SK-N-SH (cell line): ENCODE measurements at regions not wholly inside any gene's neighbourhood (a gene's known extent, or its start where the extent isn't known, plus 50 kb on each side); places are given as distances from the start of the nearest gene placed in this dataset.

Experiments
- CTCF ChIA-PET: fragments of 300-600, 350-600 bp; formaldehyde crosslinking; extraction: SDS; loops from one replicate; lab custom pipeline; 2021; lab: Yijun Ruan, JAX
- POLR2A ChIA-PET: fragments of 350-600 bp; sonication (Branson Sonifier 250); formaldehyde crosslinking; extraction: SDS; loops from one replicate; lab custom pipeline; 2020; ENCODE audit warnings: antibody characterized with exemption, inconsistent platforms; lab: Yijun Ruan, JAX
- DNase-seq: peaks from one replicate; pipeline ENCODE4 v3.0.0; 2012
- H2AFZ ChIP-seq: fragments of 200-600 bp; sonication (generic); 2 replicates; pipeline ENCODE4 v1.8.1; 2016; ENCODE audit warnings: antibody characterized with exemption, mild to moderate bottlenecking, low read depth
- H3F3A ChIP-seq: fragments of 200-600 bp; sonication (generic); replicated peaks from 2 replicates; pipeline ENCODE3; 2016; ENCODE audit warnings: antibody characterized with exemption, mild to moderate bottlenecking; ENCODE audit not compliant: insufficient read depth
- H3K27ac ChIP-seq, 2 experiments: fragments of 200-500 bp in 1 of 2; fragments of 200-600 bp in 1 of 2; sonication (Bioruptor generic) in 1 of 2; sonication (generic), shearing (Covaris generic) in 1 of 2; 2 replicates each; pipeline versions ENCODE4 v1.5.1 to v1.6.1; 2014 to 2016; ENCODE audit warnings: low read depth in 2 of 2, inconsistent platforms in 1 of 2, low read length in 1 of 2, mild to moderate bottlenecking in 1 of 2, mixed read lengths in 1 of 2
- H3K27me3 ChIP-seq: fragments of 200-600 bp; sonication (generic), shearing (Covaris generic); 2 replicates; pipeline ENCODE4 v1.6.1; 2016; ENCODE audit warnings: mixed run types; ENCODE audit not compliant: insufficient read depth
- H3K36me3 ChIP-seq, 2 experiments: fragments of 200-500 bp in 1 of 2; fragments of 200-600 bp in 1 of 2; sonication (Bioruptor generic) in 1 of 2; sonication (generic) in 1 of 2; replicated peaks in 1 of 2; 2 replicates each; pipeline versions ENCODE3 to v1.5.1; 2014 to 2016; ENCODE audit warnings: low read length in 1 of 2, mild to moderate bottlenecking in 1 of 2; ENCODE audit not compliant: insufficient read depth in 2 of 2, control insufficient read depth in 1 of 2
- H3K4me1 ChIP-seq, 2 experiments: fragments of 200-500 bp in 1 of 2; fragments of 200-600 bp in 1 of 2; sonication (Bioruptor generic) in 1 of 2; sonication (generic), shearing (Covaris generic) in 1 of 2; 2 replicates each; pipeline versions ENCODE4 v1.5.1 to v1.6.1; 2014 to 2016; ENCODE audit warnings: low read depth in 1 of 2, low read length in 1 of 2, mixed run types in 1 of 2; ENCODE audit not compliant: insufficient read depth in 2 of 2, control insufficient read depth in 1 of 2
- H3K4me2 ChIP-seq: fragments of 200-600 bp; sonication (generic), shearing (Covaris generic); 2 replicates; pipeline ENCODE4 v1.6.1; 2017; ENCODE audit warnings: mixed run types
- H3K4me3 ChIP-seq, 2 experiments: fragments of 200-500 bp in 1 of 2; fragments of 200-600 bp in 1 of 2; sonication (Bioruptor generic) in 1 of 2; sonication (generic), shearing (Covaris generic) in 1 of 2; 2 replicates each; pipeline versions ENCODE4 v1.5.1 to v1.8.1; 2014 to 2016; ENCODE audit warnings: low read depth in 2 of 2, inconsistent platforms in 1 of 2, low read length in 1 of 2, mild to moderate bottlenecking in 1 of 2, mixed read lengths in 1 of 2, moderate library complexity in 1 of 2
- H3K79me2 ChIP-seq: fragments of 200-600 bp; sonication (generic); 2 replicates; pipeline ENCODE4 v1.8.1; 2017; ENCODE audit warnings: mild to moderate bottlenecking; ENCODE audit not compliant: insufficient read depth
- H3K9ac ChIP-seq: fragments of 200-600 bp; sonication (generic); 2 replicates; pipeline ENCODE4 v1.6.1; 2017; ENCODE audit warnings: mixed run types
- H3K9me2 ChIP-seq: fragments of 200-600 bp; sonication (generic); 2 replicates; pipeline ENCODE4 v1.6.1; 2017; ENCODE audit warnings: mixed run types
- H3K9me3 ChIP-seq: fragments of 200-600 bp; sonication (generic); 2 replicates; pipeline ENCODE4 v1.6.1; 2017; ENCODE audit warnings: mixed run types, mild to moderate bottlenecking, moderate library complexity
- H4K20me1 ChIP-seq: fragments of 200-600 bp; sonication (generic); 2 replicates; pipeline ENCODE4 v1.6.1; 2017; ENCODE audit warnings: mild to moderate bottlenecking, mixed run types; ENCODE audit not compliant: insufficient read depth
- EP300 ChIP-seq, 2 experiments: IDR thresholded peaks; 2 replicates each; pipeline versions ENCODE4 v1.4.0 to v1.6.1; 2012; ENCODE audit warnings: borderline replicate concordance in 1 of 2, low read depth in 1 of 2, low read length in 1 of 2
- EZH2phosphoT487 ChIP-seq: fragments of 200-600 bp; sonication (generic); IDR thresholded peaks from 2 replicates; pipeline ENCODE4 v1.6.1; 2017; ENCODE audit warnings: low read depth, mixed run types, mild to moderate bottlenecking, antibody characterized with exemption, moderate library complexity, borderline replicate concordance
- FOXJ3 ChIP-seq: sonication (generic); formaldehyde crosslinking; IDR thresholded peaks from 2 replicates; pipeline ENCODE4 v1.5.1; 2020; ENCODE audit warnings: mild to moderate bottlenecking, missing genetic modification reagents
- GATA2 ChIP-seq: sonication (generic); formaldehyde crosslinking; IDR thresholded peaks from 2 replicates; pipeline ENCODE4 v1.5.0; 2020; ENCODE audit warnings: mild to moderate bottlenecking, missing genetic modification reagents
- JUND ChIP-seq: IDR thresholded peaks from 2 replicates; pipeline ENCODE4 v1.4.0; 2012
- MEF2A ChIP-seq: IDR thresholded peaks from 2 replicates; pipeline ENCODE4 v1.4.0; 2012; ENCODE audit warnings: low read depth, borderline replicate concordance
- MXI1 ChIP-seq: IDR thresholded peaks from 2 replicates; pipeline ENCODE4 v1.6.1; 2012; ENCODE audit warnings: mild to moderate bottlenecking, low read depth, low read length, improper control_type of control experiment
- NRF1 ChIP-seq: IDR thresholded peaks from 2 replicates; pipeline ENCODE4 v1.6.1; 2012; ENCODE audit warnings: low read depth, mild to moderate bottlenecking, low read length
- SMC3 ChIP-seq: IDR thresholded peaks from 2 replicates; pipeline ENCODE4 v1.6.1; 2012; ENCODE audit warnings: low read depth, low read length, improper control_type of control experiment
- TEAD4 ChIP-seq: IDR thresholded peaks from 2 replicates; pipeline ENCODE4 v1.4.0; 2012; ENCODE audit warnings: mild to moderate bottlenecking, borderline replicate concordance; ENCODE audit not compliant: insufficient read depth
- WGBS: methylation state at CpG from one replicate; pipeline ENCODE4 v1.1.6; 2017; ENCODE audit warnings: low lambda C conversion rate; 5-methylcytosine and 5-hydroxymethylcytosine counted together
- TF ChIP-seq, protein P1 (sequence below): IDR thresholded peaks from 2 replicates; pipeline ENCODE4 v1.4.0; 2012; ENCODE audit warnings: low read depth, borderline replicate concordance
- TF ChIP-seq, protein P2 (sequence below): IDR thresholded peaks from 2 replicates; pipeline ENCODE4 v1.4.0; 2012; ENCODE audit warnings: low read depth, borderline replicate concordance
- TF ChIP-seq, protein P3 (sequence below): IDR thresholded peaks from 2 replicates; pipeline ENCODE4; 2012
- TF ChIP-seq, protein P4 (sequence below): fragments of 150-350 bp; IDR thresholded peaks from 2 replicates; pipeline ENCODE4 v1.6.1; 2016; ENCODE audit warnings: mild to moderate bottlenecking, low read depth, low read length

DNA sequence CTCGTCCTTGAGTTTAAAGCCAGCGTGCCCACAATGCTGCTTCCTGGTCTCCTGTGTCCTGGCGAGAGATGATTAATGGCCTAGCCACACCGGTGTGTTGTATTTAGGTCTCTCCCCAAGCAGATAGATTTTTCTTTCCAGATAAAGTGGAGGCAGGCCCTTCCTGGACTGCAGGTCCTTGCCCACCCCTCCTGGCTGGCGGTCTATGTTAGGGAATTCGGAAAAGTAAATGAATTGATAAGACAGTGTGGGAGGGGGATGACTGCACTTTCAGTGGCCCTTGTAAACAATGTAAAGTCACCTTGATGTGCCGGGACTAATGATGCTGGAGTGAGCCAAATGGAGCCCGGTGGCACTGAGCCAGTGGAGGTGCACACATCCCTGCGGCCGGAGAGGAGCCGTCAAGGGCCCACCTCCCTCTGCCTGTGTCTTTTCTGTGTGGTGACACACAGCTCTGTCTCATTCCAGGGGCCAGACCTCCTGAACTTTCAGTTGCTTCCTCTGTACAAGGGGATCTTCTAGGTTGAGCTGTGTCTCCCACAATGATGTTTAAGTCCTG is 70.6 kb upstream of the ESRRB start:
- Histone ChIP-seq H3K27ac (no peak overlapping the region), H3K4me1 (no peaks in the 10 kb centered on the region), H3K9ac (no peak overlapping the region), H3K4me2 (no peak overlapping the region), H2AFZ (no peak overlapping the region), H4K20me1 (no peaks in the 10 kb centered on the region), H3K9me2 (no peaks in the 10 kb centered on the region), H3F3A (no peaks in the 10 kb centered on the region), H3K79me2 (no peaks in the 10 kb centered on the region), H3K36me3 (no peaks in the 10 kb centered on the region), H3K4me3 (no peak overlapping the region), H3K9me3 (no peaks in the 10 kb centered on the region), H3K27me3 (no peaks in the 10 kb centered on the region)
- TF ChIP-seq FOXJ3 (CRISPR knock-in tag), result no peak
- TF ChIP-seq, protein P1, sequence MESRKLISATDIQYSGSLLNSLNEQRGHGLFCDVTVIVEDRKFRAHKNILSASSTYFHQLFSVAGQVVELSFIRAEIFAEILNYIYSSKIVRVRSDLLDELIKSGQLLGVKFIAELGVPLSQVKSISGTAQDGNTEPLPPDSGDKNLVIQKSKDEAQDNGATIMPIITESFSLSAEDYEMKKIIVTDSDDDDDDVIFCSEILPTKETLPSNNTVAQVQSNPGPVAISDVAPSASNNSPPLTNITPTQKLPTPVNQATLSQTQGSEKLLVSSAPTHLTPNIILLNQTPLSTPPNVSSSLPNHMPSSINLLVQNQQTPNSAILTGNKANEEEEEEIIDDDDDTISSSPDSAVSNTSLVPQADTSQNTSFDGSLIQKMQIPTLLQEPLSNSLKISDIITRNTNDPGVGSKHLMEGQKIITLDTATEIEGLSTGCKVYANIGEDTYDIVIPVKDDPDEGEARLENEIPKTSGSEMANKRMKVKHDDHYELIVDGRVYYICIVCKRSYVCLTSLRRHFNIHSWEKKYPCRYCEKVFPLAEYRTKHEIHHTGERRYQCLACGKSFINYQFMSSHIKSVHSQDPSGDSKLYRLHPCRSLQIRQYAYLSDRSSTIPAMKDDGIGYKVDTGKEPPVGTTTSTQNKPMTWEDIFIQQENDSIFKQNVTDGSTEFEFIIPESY, result no peak
- no peak for TF ChIP-seq NRF1
- TF ChIP-seq, protein P2, sequence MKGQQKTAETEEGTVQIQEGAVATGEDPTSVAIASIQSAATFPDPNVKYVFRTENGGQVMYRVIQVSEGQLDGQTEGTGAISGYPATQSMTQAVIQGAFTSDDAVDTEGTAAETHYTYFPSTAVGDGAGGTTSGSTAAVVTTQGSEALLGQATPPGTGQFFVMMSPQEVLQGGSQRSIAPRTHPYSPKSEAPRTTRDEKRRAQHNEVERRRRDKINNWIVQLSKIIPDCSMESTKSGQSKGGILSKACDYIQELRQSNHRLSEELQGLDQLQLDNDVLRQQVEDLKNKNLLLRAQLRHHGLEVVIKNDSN, result no peak
- TF ChIP-seq, protein P3, sequence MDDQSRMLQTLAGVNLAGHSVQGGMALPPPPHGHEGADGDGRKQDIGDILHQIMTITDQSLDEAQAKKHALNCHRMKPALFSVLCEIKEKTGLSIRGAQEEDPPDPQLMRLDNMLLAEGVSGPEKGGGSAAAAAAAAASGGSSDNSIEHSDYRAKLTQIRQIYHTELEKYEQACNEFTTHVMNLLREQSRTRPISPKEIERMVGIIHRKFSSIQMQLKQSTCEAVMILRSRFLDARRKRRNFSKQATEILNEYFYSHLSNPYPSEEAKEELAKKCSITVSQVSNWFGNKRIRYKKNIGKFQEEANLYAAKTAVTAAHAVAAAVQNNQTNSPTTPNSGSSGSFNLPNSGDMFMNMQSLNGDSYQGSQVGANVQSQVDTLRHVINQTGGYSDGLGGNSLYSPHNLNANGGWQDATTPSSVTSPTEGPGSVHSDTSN, result no peak
- no peak for TF ChIP-seq EP300 (IDR thresholded peaks at IDR 0.05; ENCODE audit: borderline replicate concordance in 1 of 2, low read depth in 1 of 2, low read length in 1 of 2)
- TF ChIP-seq, protein P4, sequence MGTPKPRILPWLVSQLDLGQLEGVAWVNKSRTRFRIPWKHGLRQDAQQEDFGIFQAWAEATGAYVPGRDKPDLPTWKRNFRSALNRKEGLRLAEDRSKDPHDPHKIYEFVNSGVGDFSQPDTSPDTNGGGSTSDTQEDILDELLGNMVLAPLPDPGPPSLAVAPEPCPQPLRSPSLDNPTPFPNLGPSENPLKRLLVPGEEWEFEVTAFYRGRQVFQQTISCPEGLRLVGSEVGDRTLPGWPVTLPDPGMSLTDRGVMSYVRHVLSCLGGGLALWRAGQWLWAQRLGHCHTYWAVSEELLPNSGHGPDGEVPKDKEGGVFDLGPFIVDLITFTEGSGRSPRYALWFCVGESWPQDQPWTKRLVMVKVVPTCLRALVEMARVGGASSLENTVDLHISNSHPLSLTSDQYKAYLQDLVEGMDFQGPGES, result no peak
- no peak for TF ChIP-seq GATA2 (CRISPR knock-in tag)
- TF ChIP-seq JUND, result no peak
- TF ChIP-seq MEF2A, result no peak
- no peak for TF ChIP-seq SMC3
- no peak for TF ChIP-seq MXI1
- no peak for TF ChIP-seq TEAD4
- TF ChIP-seq EZH2phosphoT487, result no peak
- ChIA-PET CTCF (no interaction called here), POLR2A (no interaction called here)
- 64% methylated on average over 8 of the region's 11 CpGs for WGBS
- DNase-seq, result no peak
